ENCODE measurements at regions not wholly inside any gene's neighbourhood (a gene's known extent, or its start where the extent isn't known, plus 50 kb on each side); places are given as distances from the start of the nearest gene placed in this dataset.

GRCh38 chr6:103995571-103995970 lies 864.1 kb downstream of the HACE1 start:
- H3K79me2 ChIP-seq (ENCODE audit: control insufficient read depth, insufficient read depth, low read length): no peaks in the 10 kb centered on the region
- H3K9ac ChIP-seq (ENCODE audit: insufficient read depth in 1 of 2, low read depth in 2 of 2, low read length in 2 of 2): no peak overlapping the region
- in situ Hi-C loops (cut with MboI) (no loop called here), intact Hi-C loops (cut with micrococcal nuclease) (no loop called here)
- no peak overlapping the region for H3K4me2 ChIP-seq (ENCODE audit: insufficient read depth, low read length)
- DNase-seq (ENCODE audit: extremely low read depth in 1 of 4, low spot score in 3 of 4): no peak
- no peaks in the 10 kb centered on the region for H4K20me1 ChIP-seq (replicated peaks; ENCODE audit: control insufficient read depth, insufficient read depth, low read length)
- BruUV-seq (replicated peaks): no TSS peak
- 0% methylated on average over 1 of the region's 1 CpG for WGBS (ENCODE audit: insufficient coverage, low coverage, missing lambda C conversion rate)
- H3K36me3 ChIP-seq (ENCODE audit: control insufficient read depth, insufficient read depth, low read length): no peaks in the 10 kb centered on the region
- POLR2A ChIA-PET: no interaction called here
- H3K27ac ChIP-seq (ENCODE audit: extremely low read depth, low read depth, low read length): no peak overlapping the region
- H3K27me3 ChIP-seq (ENCODE audit: control insufficient read depth in 2 of 2, insufficient read depth in 2 of 2, low read length in 2 of 2): no peaks in the 10 kb centered on the region
- H3K9me3 ChIP-seq (replicated peaks; ENCODE audit: control insufficient read depth, insufficient read depth, low read depth, low read length): no peaks in the 10 kb centered on the region; the same call in 1 of the 2 replicates
- ATAC-seq: no peak
- H3K4me3 ChIP-seq: no peak overlapping the region
- no peak for TF ChIP-seq HDAC1 (IDR thresholded peaks at IDR 0.05)
- TF ChIP-seq FOXK1 (CRISPR knock-in tag; IDR thresholded peaks at IDR 0.05; ENCODE audit: borderline replicate concordance): no peak
- TF ChIP-seq SREBF2 (CRISPR knock-in tag; IDR thresholded peaks at IDR 0.05): no peak
- TF ChIP-seq NCOA2 (IDR thresholded peaks at IDR 0.05; ENCODE audit: partially characterized antibody in 2 of 2): no peak
- TF ChIP-seq RBM14 (IDR thresholded peaks at IDR 0.05; ENCODE audit: borderline replicate concordance, insufficient read depth, low read depth, low read length): no peak
- no peak for TF ChIP-seq CHCHD3 (CRISPR knock-in tag; IDR thresholded peaks at IDR 0.05)
- no peak for TF ChIP-seq ZBTB8A (IDR thresholded peaks at IDR 0.05; ENCODE audit: partially characterized antibody)
- TF ChIP-seq EGR1 (conservative IDR thresholded peaks at IDR 0.05): no peak
- TF ChIP-seq ZBED1 (IDR thresholded peaks at IDR 0.05): no peak
- TF ChIP-seq DIDO1 (tag; IDR thresholded peaks at IDR 0.05; ENCODE audit: low read depth): no peak
- no peak for TF ChIP-seq SAFB2 (IDR thresholded peaks at IDR 0.05; ENCODE audit: borderline replicate concordance, low read depth, low read length, severe bottlenecking)
- no peak for TF ChIP-seq HDGF (IDR thresholded peaks at IDR 0.05)
- no peak for TF ChIP-seq SIN3A (IDR thresholded peaks at IDR 0.05; ENCODE audit: borderline replicate concordance in 2 of 2, control insufficient read depth in 1 of 2, low read depth in 2 of 2, low read length in 2 of 2)
- no peak for TF ChIP-seq ZNF830 (CRISPR knock-in tag; IDR thresholded peaks at IDR 0.05)
- no peak for TF ChIP-seq HNRNPK (IDR thresholded peaks at IDR 0.05; ENCODE audit: low read depth, low read length, poor library complexity, severe bottlenecking)
- TF ChIP-seq, protein P1, sequence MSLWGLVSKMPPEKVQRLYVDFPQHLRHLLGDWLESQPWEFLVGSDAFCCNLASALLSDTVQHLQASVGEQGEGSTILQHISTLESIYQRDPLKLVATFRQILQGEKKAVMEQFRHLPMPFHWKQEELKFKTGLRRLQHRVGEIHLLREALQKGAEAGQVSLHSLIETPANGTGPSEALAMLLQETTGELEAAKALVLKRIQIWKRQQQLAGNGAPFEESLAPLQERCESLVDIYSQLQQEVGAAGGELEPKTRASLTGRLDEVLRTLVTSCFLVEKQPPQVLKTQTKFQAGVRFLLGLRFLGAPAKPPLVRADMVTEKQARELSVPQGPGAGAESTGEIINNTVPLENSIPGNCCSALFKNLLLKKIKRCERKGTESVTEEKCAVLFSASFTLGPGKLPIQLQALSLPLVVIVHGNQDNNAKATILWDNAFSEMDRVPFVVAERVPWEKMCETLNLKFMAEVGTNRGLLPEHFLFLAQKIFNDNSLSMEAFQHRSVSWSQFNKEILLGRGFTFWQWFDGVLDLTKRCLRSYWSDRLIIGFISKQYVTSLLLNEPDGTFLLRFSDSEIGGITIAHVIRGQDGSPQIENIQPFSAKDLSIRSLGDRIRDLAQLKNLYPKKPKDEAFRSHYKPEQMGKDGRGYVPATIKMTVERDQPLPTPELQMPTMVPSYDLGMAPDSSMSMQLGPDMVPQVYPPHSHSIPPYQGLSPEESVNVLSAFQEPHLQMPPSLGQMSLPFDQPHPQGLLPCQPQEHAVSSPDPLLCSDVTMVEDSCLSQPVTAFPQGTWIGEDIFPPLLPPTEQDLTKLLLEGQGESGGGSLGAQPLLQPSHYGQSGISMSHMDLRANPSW (CRISPR knock-in tag; IDR thresholded peaks at IDR 0.05): no peak
- TF ChIP-seq RBM34 (IDR thresholded peaks at IDR 0.05; ENCODE audit: borderline replicate concordance, insufficient read depth, low read length): no peak
- no peak for TF ChIP-seq ZSCAN29 (IDR thresholded peaks at IDR 0.05)
- TF ChIP-seq ZNF175 (CRISPR knock-in tag; IDR thresholded peaks at IDR 0.05; ENCODE audit: low read depth): no peak
- no peaks in the 10 kb centered on the region for H3K4me1 ChIP-seq (replicated peaks in 1 of 2; ENCODE audit: control insufficient read depth in 2 of 2, insufficient read depth in 2 of 2, low read length in 2 of 2)
- no peaks in the 10 kb centered on the region for H3K9me1 ChIP-seq (ENCODE audit: control insufficient read depth, insufficient read depth, low read length)
- H2AFZ ChIP-seq (ENCODE audit: low read depth, low read length): no peak overlapping the region
- FAIRE-seq: no peak
- CTCF ChIA-PET (ENCODE audit: low intra/inter-chr PET ratio): no interaction called here
